Esophagus squamous epithelium (tissue), 4 donors: ENCODE measurements at regions not wholly inside any gene's neighbourhood (a gene's known extent, or its start where the extent isn't known, plus 50 kb on each side); places are given as distances from the start of the nearest gene placed in this dataset.

Source experiments
- CTCF ChIP-seq, 6 experiments: fragments of 450-650 bp in 4 of 6; fragments of 200-600 bp in 2 of 6; sonication (generic) in 2 of 6; IDR thresholded peaks; one replicate each; pipeline ENCODE4 v1.5.1; 2016 to 2019; ENCODE audit warnings: antibody characterized with exemption in 6 of 6, mild to moderate bottlenecking in 4 of 6, moderate library complexity in 4 of 6
- POLR2A ChIP-seq, 4 donors: fragments of 450-650 bp; IDR thresholded peaks; one replicate each; pipeline ENCODE4 v1.6.1; 2017; ENCODE audit warnings: antibody characterized with exemption in 4 of 4, mild to moderate bottlenecking in 4 of 4, moderate library complexity in 3 of 4

GRCh38 chr7:155381852-155382801, 75.8 kb upstream of the EN2 start:
- TF ChIP-seq CTCF (IDR thresholded peaks at IDR 0.05) (no peak), POLR2A (IDR thresholded peaks at IDR 0.05) (no peak)
